Endodermal cell (in vitro differentiated cells): ENCODE measurements at regions not wholly inside any gene's neighbourhood (a gene's known extent, or its start where the extent isn't known, plus 50 kb on each side); places are given as distances from the start of the nearest gene placed in this dataset.

Source experiments
- DNase-seq: peaks from one replicate; pipeline ENCODE4 v3.0.0-alpha.2; 2017
- H3K27ac ChIP-seq: 2 replicates; pipeline ENCODE4 v1.5.1; 2013; ENCODE audit warnings: mild to moderate bottlenecking, low read depth, low read length, moderate library complexity
- H3K27me3 ChIP-seq: 2 replicates; pipeline ENCODE4 v1.6.1; 2013; ENCODE audit warnings: mild to moderate bottlenecking, low read length, moderate library complexity; ENCODE audit not compliant: insufficient read depth, control insufficient read depth, poor library complexity, severe bottlenecking
- H3K36me3 ChIP-seq: 2 replicates; pipeline ENCODE4 v1.7.0; 2013; ENCODE audit warnings: mild to moderate bottlenecking, low read length, moderate library complexity; ENCODE audit not compliant: control insufficient read depth, insufficient read depth
- H3K4me1 ChIP-seq: one replicate; pipeline ENCODE4 v1.7.0; 2013; ENCODE audit warnings: low read length; ENCODE audit not compliant: control insufficient read depth, insufficient read depth
- H3K4me3 ChIP-seq: 2 replicates; pipeline ENCODE4 v1.5.1; 2013; ENCODE audit warnings: mild to moderate bottlenecking, low read length, moderate library complexity
- H3K9ac ChIP-seq: 2 replicates; pipeline ENCODE4 v1.6.1; 2013; ENCODE audit warnings: mild to moderate bottlenecking, low read length, moderate library complexity; ENCODE audit not compliant: poor library complexity, severe bottlenecking; ENCODE audit errors: extremely low read depth
- H3K9me3 ChIP-seq: 2 replicates; pipeline ENCODE4 v1.6.1; 2013; ENCODE audit warnings: mild to moderate bottlenecking, low read length, moderate library complexity; ENCODE audit not compliant: control insufficient read depth
- H3K27ac Mint-ChIP-seq: 2 replicates; pipeline ENCODE4 v1.8.0; 2020; ENCODE audit warnings: mixed read lengths
- H3K27me3 Mint-ChIP-seq: 2 replicates; pipeline ENCODE4 v1.8.0; 2021; ENCODE audit warnings: mild to moderate bottlenecking, mixed read lengths; ENCODE audit not compliant: insufficient read depth
- H3K36me3 Mint-ChIP-seq: 2 replicates; pipeline ENCODE4 v1.8.0; 2020; ENCODE audit warnings: low read depth, mixed read lengths
- H3K4me1 Mint-ChIP-seq: 2 replicates; pipeline ENCODE4 v1.8.0; 2020; ENCODE audit warnings: mixed read lengths
- H3K4me3 Mint-ChIP-seq: 2 replicates; pipeline ENCODE4 v1.8.0; 2020; ENCODE audit warnings: mild to moderate bottlenecking, moderate library complexity, mixed read lengths
- H3K9me3 Mint-ChIP-seq: 2 replicates; pipeline ENCODE4 v1.8.0; 2020; ENCODE audit warnings: mild to moderate bottlenecking, mixed read lengths
- CTCF ChIP-seq: fragments of 200-600 bp; sonication (generic); conservative IDR thresholded peaks from 2 replicates; pipeline ENCODE4 v1.5.0; 2021; ENCODE audit warnings: antibody characterized with exemption, mild to moderate bottlenecking
- WGBS, 2 experiments: methylation state at CpG; one replicate each; pipeline versions ENCODE4 v1.1.5 to v1.1.7; 2013; ENCODE audit warnings: missing lambda C conversion rate in 2 of 2, mixed read lengths in 1 of 2; ENCODE audit not compliant: insufficient coverage in 1 of 2, insufficient read length in 1 of 2; 5-methylcytosine and 5-hydroxymethylcytosine counted together

GRCh38 chr11:19482319-19483100, 230.1 kb upstream of the NAV2 start:
- Histone ChIP-seq H3K27me3 (peaks cover 13% of the 10 kb centered on the region), H3K36me3 (no peaks in the 10 kb centered on the region), H3K27ac (no peak overlapping the region), H3K9ac (no peak overlapping the region), H3K4me1 (no peaks in the 10 kb centered on the region), H3K9me3 (no peaks in the 10 kb centered on the region), H3K4me3 (no peak overlapping the region)
- DNase-seq: no peak
- Mint-ChIP-seq H3K27ac (no peak overlapping the region), H3K4me1 (no peaks in the 10 kb centered on the region), H3K36me3 (no peaks in the 10 kb centered on the region), H3K9me3 (no peaks in the 10 kb centered on the region), H3K4me3 (no peak overlapping the region), H3K27me3 (peaks cover 12% of the 10 kb centered on the region)
- TF ChIP-seq CTCF: no peak
- 90 to 94% methylated on average over 6 of the region's 6 CpGs for WGBS, 2 experiments

GRCh38 chr11:19480540-19480939, 232.1 kb upstream of the NAV2 start:
- Histone ChIP-seq H3K9ac (no peak overlapping the region), H3K27ac (no peak overlapping the region), H3K9me3 (no peaks in the 10 kb centered on the region), H3K4me1 (peaks cover 2% of the 10 kb centered on the region), H3K36me3 (no peaks in the 10 kb centered on the region), H3K4me3 (no peak overlapping the region), H3K27me3 (peaks cover 7% of the 10 kb centered on the region)
- Mint-ChIP-seq H3K4me1 (peaks cover 3% of the 10 kb centered on the region), H3K36me3 (no peaks in the 10 kb centered on the region), H3K4me3 (no peak overlapping the region), H3K9me3 (no peaks in the 10 kb centered on the region), H3K27ac (no peak overlapping the region), H3K27me3 (peaks cover 6% of the 10 kb centered on the region)
- TF ChIP-seq CTCF: no peak
- DNase-seq: no peak
- 83% methylated on average over 2 of the region's 2 CpGs; no CpG with 5 or more reads in 1 of the 2 experiments for WGBS, 2 experiments

GRCh38 chr11:19478891-19479290, 233.7 kb upstream of the NAV2 start:
- Histone ChIP-seq H3K4me3 (no peak overlapping the region), H3K36me3 (no peaks in the 10 kb centered on the region), H3K9ac (no peak overlapping the region), H3K9me3 (no peaks in the 10 kb centered on the region), H3K4me1 (peaks cover 3% of the 10 kb centered on the region), H3K27me3 (peaks cover 7% of the 10 kb centered on the region), H3K27ac (peak overlapping the region; percentile 4)
- H3K4me1 Mint-ChIP-seq: peaks cover 12% of the 10 kb centered on the region
- no peak for DNase-seq
- TF ChIP-seq CTCF: no peak
- H3K4me3 Mint-ChIP-seq: no peak overlapping the region
- 80 to 86% methylated on average over 7 of the region's 7 CpGs for WGBS, 2 experiments
- H3K9me3 Mint-ChIP-seq: no peaks in the 10 kb centered on the region
- H3K36me3 Mint-ChIP-seq: no peaks in the 10 kb centered on the region
- no peak overlapping the region for H3K27ac Mint-ChIP-seq
- H3K27me3 Mint-ChIP-seq: peaks cover 4% of the 10 kb centered on the region
